C4-2B (cell line): ENCODE measurements at regions not wholly inside any gene's neighbourhood (a gene's known extent, or its start where the extent isn't known, plus 50 kb on each side); places are given as distances from the start of the nearest gene placed in this dataset.
"Not testable (repeated sequence)": the region's sequence is repeated elsewhere in the genome, so short reads cannot be mapped to it uniquely, and the experiment has no call there.

Experiments
- H3K27ac ChIP-seq: fragments of 450-650 bp; 2 replicates; pipeline ENCODE4 v1.5.1; 2017
- ZFX ChIP-seq: fragments of 450-650 bp; IDR thresholded peaks from 2 replicates; pipeline ENCODE4 v1.6.1; 2017
- TF ChIP-seq, protein P1 (sequence below): fragments of 450-650 bp; conservative IDR thresholded peaks from 2 replicates; pipeline ENCODE4 v1.5.1; 2017; ENCODE audit warnings: mild to moderate bottlenecking

DNA sequence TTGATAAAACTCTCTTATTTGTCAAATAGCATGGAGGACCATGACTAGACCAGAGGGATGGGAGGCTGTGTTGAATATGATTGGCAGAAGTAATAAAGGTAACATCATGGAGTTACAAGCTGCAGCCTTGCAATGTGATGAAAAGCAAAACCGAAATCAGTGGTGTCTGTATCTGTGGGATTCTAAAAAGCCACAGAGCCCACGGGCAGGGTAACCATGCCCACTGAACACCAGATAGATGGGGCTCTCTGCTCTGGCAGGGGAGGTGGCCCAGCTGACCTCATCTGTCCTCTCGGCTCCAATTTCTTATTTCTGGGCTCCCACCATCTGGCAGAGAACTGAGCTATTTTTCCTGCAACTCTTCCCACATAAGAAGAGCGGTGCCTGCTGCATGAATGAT lies 1072.2 kb downstream of the GATA3 start:
- no peak overlapping the region for H3K27ac ChIP-seq
- TF ChIP-seq, protein P1, sequence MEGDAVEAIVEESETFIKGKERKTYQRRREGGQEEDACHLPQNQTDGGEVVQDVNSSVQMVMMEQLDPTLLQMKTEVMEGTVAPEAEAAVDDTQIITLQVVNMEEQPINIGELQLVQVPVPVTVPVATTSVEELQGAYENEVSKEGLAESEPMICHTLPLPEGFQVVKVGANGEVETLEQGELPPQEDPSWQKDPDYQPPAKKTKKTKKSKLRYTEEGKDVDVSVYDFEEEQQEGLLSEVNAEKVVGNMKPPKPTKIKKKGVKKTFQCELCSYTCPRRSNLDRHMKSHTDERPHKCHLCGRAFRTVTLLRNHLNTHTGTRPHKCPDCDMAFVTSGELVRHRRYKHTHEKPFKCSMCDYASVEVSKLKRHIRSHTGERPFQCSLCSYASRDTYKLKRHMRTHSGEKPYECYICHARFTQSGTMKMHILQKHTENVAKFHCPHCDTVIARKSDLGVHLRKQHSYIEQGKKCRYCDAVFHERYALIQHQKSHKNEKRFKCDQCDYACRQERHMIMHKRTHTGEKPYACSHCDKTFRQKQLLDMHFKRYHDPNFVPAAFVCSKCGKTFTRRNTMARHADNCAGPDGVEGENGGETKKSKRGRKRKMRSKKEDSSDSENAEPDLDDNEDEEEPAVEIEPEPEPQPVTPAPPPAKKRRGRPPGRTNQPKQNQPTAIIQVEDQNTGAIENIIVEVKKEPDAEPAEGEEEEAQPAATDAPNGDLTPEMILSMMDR = no peak
- no peak for TF ChIP-seq ZFX

DNA sequence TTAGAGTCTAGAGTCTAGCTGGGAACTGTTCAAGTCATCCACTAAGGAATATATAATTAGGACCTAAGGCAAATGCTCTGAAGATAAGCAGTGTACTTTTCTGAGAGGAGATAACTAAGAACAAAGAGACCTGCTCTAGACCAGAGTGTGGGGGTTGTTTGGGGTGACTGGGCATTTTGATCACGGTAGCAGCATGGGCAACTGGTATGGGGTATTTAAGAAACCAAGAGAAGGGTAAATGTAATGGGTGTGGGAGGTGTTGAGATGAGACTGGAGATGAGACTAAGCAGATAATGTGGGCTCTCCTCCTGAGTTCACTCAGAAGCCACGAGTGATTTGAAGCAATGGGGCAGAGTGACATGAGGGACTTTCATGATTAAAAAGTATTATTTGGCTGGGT lies 1082.9 kb downstream of the GATA3 start:
- no peak overlapping the region for H3K27ac ChIP-seq
- TF ChIP-seq, protein P1 = no peak
- TF ChIP-seq ZFX = no peak

DNA sequence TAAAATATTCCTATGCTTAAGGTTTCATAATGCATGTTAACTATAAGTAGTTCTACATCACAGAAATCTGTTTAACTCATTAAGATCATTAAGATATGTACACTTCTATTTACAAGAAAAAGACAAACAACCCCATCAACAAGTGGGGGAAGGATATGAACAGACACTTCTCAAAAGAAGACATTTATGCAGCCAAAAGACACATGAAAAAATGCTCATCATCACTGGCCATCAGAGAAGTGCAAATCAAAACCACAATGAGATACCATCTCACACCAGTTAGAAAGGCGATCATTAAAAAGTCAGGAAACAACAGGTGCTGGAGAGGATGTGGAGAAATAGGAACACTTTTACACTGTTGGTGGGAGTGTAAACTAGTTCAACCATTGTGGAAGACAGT lies 1084.3 kb downstream of the GATA3 start:
- H3K27ac ChIP-seq = not testable (repeated sequence)

DNA sequence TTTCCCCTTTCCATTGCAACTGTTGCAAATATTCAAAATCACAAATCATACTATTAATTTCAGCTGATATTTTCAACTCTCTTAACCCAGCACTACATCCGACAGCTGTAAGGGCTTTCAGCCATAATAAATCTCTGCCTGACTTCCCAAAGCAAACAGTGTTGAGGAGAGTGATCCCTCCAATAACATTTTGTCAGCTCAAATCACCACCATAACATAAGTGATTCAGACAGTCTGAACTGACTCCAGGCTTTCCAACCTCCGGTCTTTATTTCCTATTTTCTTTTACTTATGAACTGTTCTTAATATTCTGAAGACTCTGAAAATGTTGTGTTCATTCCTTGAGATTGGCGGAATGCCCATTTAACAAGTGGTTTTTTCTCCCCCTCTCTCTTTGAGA lies 1085.9 kb downstream of the GATA3 start:
- no peak for TF ChIP-seq ZFX
- TF ChIP-seq, protein P1 = no peak
- H3K27ac ChIP-seq = no peak overlapping the region

DNA sequence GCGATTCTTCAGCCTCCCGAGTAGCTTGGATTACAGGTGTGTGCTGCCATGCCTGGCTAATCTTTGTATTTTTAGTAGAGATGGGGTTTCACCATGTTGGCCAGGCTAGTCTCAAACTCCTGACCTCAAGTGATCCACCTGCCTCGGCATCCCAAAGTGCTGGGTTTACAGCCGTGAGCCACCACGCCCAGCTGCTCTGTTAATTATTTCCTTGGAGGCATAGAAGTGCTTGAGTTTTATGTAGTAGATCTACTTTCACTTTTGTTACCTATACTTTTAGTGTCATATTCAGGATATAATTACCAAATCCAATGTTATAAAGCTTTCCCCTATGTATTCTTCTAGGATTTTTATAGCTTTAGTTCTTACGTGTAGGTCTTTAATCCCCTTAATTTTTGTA lies 1093.0 kb downstream of the GATA3 start:
- TF ChIP-seq, protein P1 = no peak
- no peak for TF ChIP-seq ZFX
- no peak overlapping the region for H3K27ac ChIP-seq

DNA sequence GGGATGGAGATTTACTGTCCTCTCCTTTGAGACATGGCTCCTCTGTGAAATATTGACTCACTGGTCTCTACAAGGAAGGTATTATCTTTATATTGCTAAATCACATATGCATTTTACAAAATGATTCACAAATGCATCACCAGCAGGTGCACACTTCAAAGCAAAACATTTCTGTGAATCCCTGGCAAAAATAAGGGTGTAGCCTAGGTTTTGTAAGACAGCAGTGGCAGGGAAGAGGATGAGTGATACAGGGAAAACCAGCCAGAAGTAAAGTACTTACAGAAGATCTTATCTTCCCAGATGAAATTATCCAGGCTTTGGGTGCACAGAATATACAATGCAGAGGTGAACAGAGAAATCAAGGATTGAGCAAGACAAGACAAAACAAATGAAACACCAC lies 1094.6 kb downstream of the GATA3 start:
- H3K27ac ChIP-seq = no peak overlapping the region
- TF ChIP-seq, protein P1 = no peak
- TF ChIP-seq ZFX = no peak

DNA sequence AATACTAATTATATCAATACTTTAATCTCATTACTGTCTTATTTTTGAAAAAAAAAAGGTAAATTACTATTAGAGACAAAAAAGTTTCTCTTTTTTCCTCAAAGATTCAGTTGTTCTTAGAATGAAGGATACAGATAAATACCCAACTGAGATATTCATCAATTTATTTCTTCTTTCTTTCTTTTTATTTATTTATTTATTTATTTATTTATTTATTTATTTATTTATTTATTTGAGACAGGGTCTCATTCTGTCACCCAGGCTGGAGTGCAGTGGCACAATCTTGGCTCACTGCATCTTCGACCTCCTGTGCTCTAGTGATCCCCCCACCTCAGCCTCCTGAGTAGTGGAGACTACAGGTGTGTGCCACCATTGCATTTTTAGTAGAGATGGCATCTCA lies 1098.6 kb downstream of the GATA3 start:
- not testable (repeated sequence) for H3K27ac ChIP-seq

DNA sequence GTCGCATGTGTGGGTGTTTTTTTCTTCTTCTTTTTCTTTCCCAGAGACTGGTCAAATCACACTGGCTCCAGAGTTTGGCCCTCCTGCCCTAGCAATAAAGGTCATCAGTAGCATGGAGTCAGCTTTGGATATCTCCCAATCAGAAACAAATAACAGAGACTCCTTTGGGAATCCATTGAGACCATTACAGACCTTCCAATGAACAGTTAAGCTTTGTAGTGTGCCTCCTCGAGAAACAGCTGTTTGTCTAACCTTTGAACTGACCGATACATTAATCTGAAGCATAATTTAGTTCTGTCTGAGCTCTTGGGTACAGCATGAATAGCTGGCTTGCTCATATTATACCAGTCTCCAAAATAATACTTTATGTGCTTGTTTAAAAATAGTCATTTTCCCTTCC lies 1103.2 kb downstream of the GATA3 start:
- H3K27ac ChIP-seq = no peak overlapping the region
- TF ChIP-seq, protein P1 = no peak
- TF ChIP-seq ZFX = no peak

DNA sequence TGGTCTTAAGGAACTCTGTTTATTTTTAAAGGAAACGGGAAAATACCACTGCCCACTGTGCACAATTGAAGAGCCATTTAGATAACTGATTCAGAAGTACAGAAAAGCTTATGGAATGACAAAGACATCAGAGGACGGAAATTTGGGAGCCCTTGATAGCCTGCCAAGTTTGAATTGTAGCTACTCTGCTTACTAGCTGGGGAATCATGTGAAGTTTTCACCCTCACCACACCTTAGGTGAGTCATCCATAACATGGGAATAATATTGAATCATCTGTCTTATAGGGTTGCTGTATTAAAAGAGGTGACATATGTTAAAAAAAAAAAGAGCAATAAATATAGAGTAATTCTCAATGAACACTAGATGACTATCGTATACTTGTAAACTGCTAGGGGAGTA lies 1104.2 kb downstream of the GATA3 start:
- no peak for TF ChIP-seq ZFX
- TF ChIP-seq, protein P1 = no peak
- no peak overlapping the region for H3K27ac ChIP-seq
